Gastroesophageal sphincter (tissue), 3 donors: ENCODE measurements at regions not wholly inside any gene's neighbourhood (a gene's known extent, or its start where the extent isn't known, plus 50 kb on each side); places are given as distances from the start of the nearest gene placed in this dataset.

Source experiments
- CTCF ChIP-seq, 4 experiments: fragments of 200-600 bp in 2 of 4; fragments of 450-650 bp in 2 of 4; sonication (generic) in 1 of 4; IDR thresholded peaks; one replicate each; pipeline ENCODE4 v1.5.1; 2017 to 2019; ENCODE audit warnings: antibody characterized with exemption in 4 of 4, mild to moderate bottlenecking in 2 of 4, moderate library complexity in 2 of 4
- EP300 ChIP-seq: sonication (generic); formaldehyde crosslinking; IDR thresholded peaks from one replicate; pipeline ENCODE4 v1.6.1; 2017; ENCODE audit warnings: antibody characterized with exemption, mild to moderate bottlenecking
- POLR2AphosphoS5 ChIP-seq: sonication (generic); formaldehyde crosslinking; IDR thresholded peaks from one replicate; pipeline ENCODE4 v1.6.1; 2017; ENCODE audit warnings: antibody characterized with exemption

DNA sequence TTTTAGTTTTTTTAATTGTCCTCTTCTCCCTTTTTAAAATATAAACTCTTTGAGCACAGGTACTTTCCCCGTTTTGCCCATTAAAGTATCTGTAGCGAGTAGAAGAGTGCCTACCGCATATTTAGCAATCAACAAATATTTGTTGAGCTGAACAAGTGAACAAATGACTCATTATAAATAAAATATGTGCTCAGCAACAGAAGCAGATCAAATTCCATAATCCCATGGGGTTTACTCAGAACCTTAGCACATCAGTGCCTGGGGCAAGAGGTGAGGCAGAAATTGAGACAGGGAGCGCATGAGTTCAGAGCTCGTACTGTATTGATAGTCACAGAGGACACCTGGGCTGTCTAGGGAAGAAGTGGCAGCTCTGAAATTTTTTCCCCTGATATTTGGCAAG, 161.0 kb downstream of the SEM1 start:
- TF ChIP-seq EP300: no peak
- no peak for TF ChIP-seq CTCF (IDR thresholded peaks at IDR 0.05)
- no peak for TF ChIP-seq POLR2AphosphoS5
